ENCODE measurements at regions not wholly inside any gene's neighbourhood (a gene's known extent, or its start where the extent isn't known, plus 50 kb on each side); places are given as distances from the start of the nearest gene placed in this dataset.

GRCh38 chr5:89972901-89973300 lies 436.7 kb downstream of the CETN3 start:
- in situ Hi-C loops (cut with MboI; ENCODE audit: low pct_unique_long_range_greater_than_20kb, low sequenced_read_pairs) = no loop called here
- DNase-seq = no peak

GRCh38 chr5:89968958-89969381 lies 440.6 kb downstream of the CETN3 start:
- no peak for DNase-seq
- in situ Hi-C loops (cut with MboI; ENCODE audit: low pct_unique_long_range_greater_than_20kb, low sequenced_read_pairs) = no loop called here

GRCh38 chr5:89967771-89968444 lies 441.6 kb downstream of the CETN3 start:
- peak; percentile 70 for DNase-seq
- in situ Hi-C loops (cut with MboI; ENCODE audit: low pct_unique_long_range_greater_than_20kb, low sequenced_read_pairs) = no loop called here

GRCh38 chr5:89956838-89957237 lies 452.7 kb downstream of the CETN3 start:
- DNase-seq = no peak
- in situ Hi-C loops (cut with MboI; ENCODE audit: low pct_unique_long_range_greater_than_20kb, low sequenced_read_pairs) = no loop called here

- DNase-seq = no peak
- in situ Hi-C loops (cut with MboI; ENCODE audit: low pct_unique_long_range_greater_than_20kb, low sequenced_read_pairs) = no loop called here
Measured at GRCh38 chr5:89954916-89955315, 454.6 kb downstream of the CETN3 start.

- no peak for DNase-seq
- in situ Hi-C loops (cut with MboI; ENCODE audit: low pct_unique_long_range_greater_than_20kb, low sequenced_read_pairs) = no loop called here
Measured at GRCh38 chr5:89951876-89952275, 457.7 kb downstream of the CETN3 start.

GRCh38 chr5:89950234-89950633 lies 459.3 kb downstream of the CETN3 start:
- no peak for DNase-seq
- in situ Hi-C loops (cut with MboI; ENCODE audit: low pct_unique_long_range_greater_than_20kb, low sequenced_read_pairs) = no loop called here

- in situ Hi-C loops (cut with MboI; ENCODE audit: low pct_unique_long_range_greater_than_20kb, low sequenced_read_pairs) = no loop called here
Measured at GRCh38 chr5:89948977-89949376, 460.6 kb downstream of the CETN3 start.

GRCh38 chr5:89946916-89947315 lies 462.6 kb downstream of the CETN3 start:
- DNase-seq = peak; percentile 39

More at GRCh38 chr5:89948977-89949376, 460.6 kb downstream of the CETN3 start:
- DNase-seq = no peak

GRCh38 chr5:89946508-89946907 lies 463.0 kb downstream of the CETN3 start:
- DNase-seq = no peak
- in situ Hi-C loops (cut with MboI; ENCODE audit: low pct_unique_long_range_greater_than_20kb, low sequenced_read_pairs) = no loop called here

More at GRCh38 chr5:89946916-89947315, 462.6 kb downstream of the CETN3 start:
- in situ Hi-C loops (cut with MboI; ENCODE audit: low pct_unique_long_range_greater_than_20kb, low sequenced_read_pairs) = no loop called here

- in situ Hi-C loops (cut with MboI; ENCODE audit: low pct_unique_long_range_greater_than_20kb, low sequenced_read_pairs) = no loop called here
- no peak for DNase-seq
Measured at GRCh38 chr5:89942171-89942570, 467.4 kb downstream of the CETN3 start.

GRCh38 chr5:89936576-89936975 lies 473.0 kb downstream of the CETN3 start:
- DNase-seq = no peak

GRCh38 chr5:89934069-89934468 lies 475.5 kb downstream of the CETN3 start:
- in situ Hi-C loops (cut with MboI; ENCODE audit: low pct_unique_long_range_greater_than_20kb, low sequenced_read_pairs) = no loop called here
- no peak for DNase-seq

More at GRCh38 chr5:89936576-89936975, 473.0 kb downstream of the CETN3 start:
- in situ Hi-C loops (cut with MboI; ENCODE audit: low pct_unique_long_range_greater_than_20kb, low sequenced_read_pairs) = no loop called here

- in situ Hi-C loops (cut with MboI; ENCODE audit: low pct_unique_long_range_greater_than_20kb, low sequenced_read_pairs) = no loop called here
- no peak for DNase-seq
Measured at GRCh38 chr5:89932771-89933181, 476.8 kb downstream of the CETN3 start.

- DNase-seq = no peak
- in situ Hi-C loops (cut with MboI; ENCODE audit: low pct_unique_long_range_greater_than_20kb, low sequenced_read_pairs) = no loop called here
Measured at GRCh38 chr5:89930591-89931392, 478.8 kb downstream of the CETN3 start.

- in situ Hi-C loops (cut with MboI; ENCODE audit: low pct_unique_long_range_greater_than_20kb, low sequenced_read_pairs) = no loop called here
- DNase-seq = no peak
Measured at GRCh38 chr5:89929834-89930233, 479.7 kb downstream of the CETN3 start.

GRCh38 chr5:89929173-89929572 lies 480.4 kb downstream of the CETN3 start:
- in situ Hi-C loops (cut with MboI; ENCODE audit: low pct_unique_long_range_greater_than_20kb, low sequenced_read_pairs) = no loop called here
- DNase-seq = no peak

- DNase-seq = no peak
- in situ Hi-C loops (cut with MboI; ENCODE audit: low pct_unique_long_range_greater_than_20kb, low sequenced_read_pairs) = no loop called here
Measured at GRCh38 chr5:89922161-89922560, 487.4 kb downstream of the CETN3 start.

- no peak for DNase-seq
- in situ Hi-C loops (cut with MboI; ENCODE audit: low pct_unique_long_range_greater_than_20kb, low sequenced_read_pairs) = no loop called here
Measured at GRCh38 chr5:89917112-89917511, 492.4 kb downstream of the CETN3 start.

- in situ Hi-C loops (cut with MboI; ENCODE audit: low pct_unique_long_range_greater_than_20kb, low sequenced_read_pairs) = no loop called here
- no peak for DNase-seq
Measured at GRCh38 chr5:89916131-89916530, 493.4 kb downstream of the CETN3 start.
